ENCODE measurements at regions not wholly inside any gene's neighbourhood (a gene's known extent, or its start where the extent isn't known, plus 50 kb on each side); places are given as distances from the start of the nearest gene placed in this dataset.

DNA sequence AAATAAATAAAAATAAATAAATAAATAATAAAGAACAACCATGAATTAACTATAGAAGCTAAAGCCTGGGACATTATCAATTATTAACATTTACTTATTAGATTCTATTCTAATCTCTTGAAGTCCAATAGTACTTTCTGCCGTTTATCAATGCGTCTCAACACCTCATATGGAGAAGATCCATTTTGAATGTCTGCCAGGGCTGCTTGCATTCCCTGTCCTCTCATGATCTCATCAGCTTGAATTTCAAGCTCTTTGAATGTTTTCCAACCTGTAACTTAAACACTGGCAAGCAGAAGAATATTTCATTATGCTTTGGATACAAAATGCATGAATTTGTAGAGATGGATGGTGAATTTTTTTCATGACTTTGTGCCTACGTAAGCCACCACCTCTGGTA is 191.9 kb upstream of the ANKFN1 start:
- TF ChIP-seq POLR2AphosphoS5 (IDR thresholded peaks at IDR 0.05) = no peak
- TF ChIP-seq, protein P1, sequence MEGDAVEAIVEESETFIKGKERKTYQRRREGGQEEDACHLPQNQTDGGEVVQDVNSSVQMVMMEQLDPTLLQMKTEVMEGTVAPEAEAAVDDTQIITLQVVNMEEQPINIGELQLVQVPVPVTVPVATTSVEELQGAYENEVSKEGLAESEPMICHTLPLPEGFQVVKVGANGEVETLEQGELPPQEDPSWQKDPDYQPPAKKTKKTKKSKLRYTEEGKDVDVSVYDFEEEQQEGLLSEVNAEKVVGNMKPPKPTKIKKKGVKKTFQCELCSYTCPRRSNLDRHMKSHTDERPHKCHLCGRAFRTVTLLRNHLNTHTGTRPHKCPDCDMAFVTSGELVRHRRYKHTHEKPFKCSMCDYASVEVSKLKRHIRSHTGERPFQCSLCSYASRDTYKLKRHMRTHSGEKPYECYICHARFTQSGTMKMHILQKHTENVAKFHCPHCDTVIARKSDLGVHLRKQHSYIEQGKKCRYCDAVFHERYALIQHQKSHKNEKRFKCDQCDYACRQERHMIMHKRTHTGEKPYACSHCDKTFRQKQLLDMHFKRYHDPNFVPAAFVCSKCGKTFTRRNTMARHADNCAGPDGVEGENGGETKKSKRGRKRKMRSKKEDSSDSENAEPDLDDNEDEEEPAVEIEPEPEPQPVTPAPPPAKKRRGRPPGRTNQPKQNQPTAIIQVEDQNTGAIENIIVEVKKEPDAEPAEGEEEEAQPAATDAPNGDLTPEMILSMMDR (IDR thresholded peaks at IDR 0.05) = no peak
- TF ChIP-seq POLR2A (IDR thresholded peaks at IDR 0.05) = no peak
- TF ChIP-seq EP300 (IDR thresholded peaks at IDR 0.05) = no peak
